Testis (tissue), 2 donors: ENCODE measurements at regions not wholly inside any gene's neighbourhood (a gene's known extent, or its start where the extent isn't known, plus 50 kb on each side); places are given as distances from the start of the nearest gene placed in this dataset.
"Not testable (repeated sequence)": the region's sequence is repeated elsewhere in the genome, so short reads cannot be mapped to it uniquely, and the experiment has no call there.

Source experiments
- DNase-seq: peaks from one replicate; pipeline ENCODE4 v3.0.0-alpha.2; 2019
- H3K27ac ChIP-seq, 2 donors: fragments of 200-600 bp; sonication (generic); one replicate each; pipeline ENCODE4 v1.5.1; 2019
- H3K27me3 ChIP-seq: fragments of 200-600 bp; sonication (generic); one replicate; pipeline ENCODE4 v1.5.1; 2019
- H3K36me3 ChIP-seq: fragments of 200-600 bp; sonication (generic); one replicate; pipeline ENCODE4 v1.5.1; 2017; ENCODE audit warnings: low read depth; ENCODE audit errors: missing control alignments
- H3K4me1 ChIP-seq: fragments of 200-600 bp; sonication (generic); one replicate; pipeline ENCODE4 v1.5.1; 2019
- H3K4me3 ChIP-seq, 2 donors: fragments of 200-600 bp; sonication (generic); one replicate each; pipeline ENCODE4 v1.5.1; 2017 to 2019
- H3K9me3 ChIP-seq: fragments of 200-600 bp; sonication (generic); one replicate; pipeline ENCODE4 v1.5.1; 2017
- POLR2A ChIP-seq: fragments of 450-650 bp; IDR thresholded peaks from one replicate; pipeline ENCODE4 v1.6.1; 2017; ENCODE audit warnings: antibody characterized with exemption, mild to moderate bottlenecking, moderate library complexity
- WGBS, 2 donors: methylation state at CpG; one replicate each; pipeline ENCODE4 v1.1.5; 2018; 5-methylcytosine and 5-hydroxymethylcytosine counted together
- intact Hi-C: fragments of 100-400 bp; cut with DNase I; formaldehyde crosslinking; loops from one replicate; pipeline ENCODE4 v1.15.1; 2023; ENCODE audit warnings: low total_unique reads
- TF ChIP-seq, protein P1 (sequence below), 3 experiments: fragments of 450-650 bp in 2 of 3; fragments of 200-600 bp in 1 of 3; sonication (generic) in 1 of 3; IDR thresholded peaks; one replicate each; pipeline ENCODE4 v1.5.1; 2016 to 2019; ENCODE audit warnings: antibody characterized with exemption in 3 of 3, mild to moderate bottlenecking in 2 of 3, moderate library complexity in 1 of 3

DNA sequence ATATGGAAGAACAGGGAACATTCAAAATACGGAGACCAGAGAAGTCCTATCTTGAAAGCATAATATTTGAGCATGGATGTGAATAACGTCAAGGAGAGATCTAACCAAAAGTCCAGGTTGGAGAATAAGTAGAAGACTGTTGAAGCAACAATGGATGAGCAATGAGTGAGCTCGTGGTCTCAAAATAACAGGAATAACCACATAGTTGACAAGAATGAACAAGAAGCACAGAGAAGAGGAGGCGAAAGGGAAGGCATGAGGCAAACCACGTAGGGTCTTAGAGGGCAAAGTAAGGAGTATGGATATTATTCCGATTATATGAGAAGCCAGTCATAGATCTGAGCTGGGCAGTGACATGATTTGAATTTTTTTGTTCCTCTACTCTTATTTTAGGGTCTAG is 710.2 kb downstream of the BRINP1 start:
- intact Hi-C loops = no loop called here
- Histone ChIP-seq H3K9me3 (no peaks in the 10 kb centered on the region), H3K4me3 (no peak overlapping the region), H3K27ac (no peak overlapping the region), H3K36me3 (no peaks in the 10 kb centered on the region), H3K4me1 (no peaks in the 10 kb centered on the region), H3K27me3 (no peaks in the 10 kb centered on the region)
- WGBS, 2 donors = 81 to 84% methylated on average over 6 of the region's 6 CpGs
- DNase-seq = no peak
- TF ChIP-seq POLR2A = no peak

DNA sequence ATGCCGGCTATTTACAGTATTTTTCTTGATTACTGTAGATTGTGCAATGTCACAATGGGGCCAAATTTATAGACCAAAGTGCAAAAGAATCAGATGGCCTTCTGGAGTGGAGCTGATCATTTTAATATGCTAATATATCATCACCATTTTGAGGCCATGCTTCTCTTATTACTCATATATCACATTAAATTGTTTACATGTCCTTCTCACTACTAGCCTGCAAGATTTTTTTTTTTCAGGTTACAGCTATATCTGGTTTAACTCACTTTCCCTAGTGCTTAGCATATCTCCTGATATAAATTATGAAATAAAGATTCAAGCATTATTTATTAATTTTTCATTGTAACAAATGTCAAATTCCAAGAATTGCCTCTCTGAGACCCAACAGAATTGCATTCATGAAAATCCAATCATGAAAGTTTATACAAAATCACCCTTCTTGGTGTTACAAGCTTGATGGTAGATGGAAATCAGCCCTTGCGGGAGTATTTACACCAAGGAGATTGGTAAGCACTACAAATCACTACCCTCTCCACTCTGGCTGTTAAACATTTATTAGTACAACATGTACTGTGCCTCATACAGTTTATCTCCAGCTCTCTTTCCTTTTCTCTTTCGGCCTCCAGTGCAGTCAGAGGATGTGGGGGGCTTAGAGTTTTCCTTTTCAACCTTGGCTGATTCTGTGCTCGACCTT is 703.9 kb downstream of the BRINP1 start:
- no peak for DNase-seq
- intact Hi-C loops = no loop called here
- H3K27me3 ChIP-seq = no peaks in the 10 kb centered on the region
- H3K4me1 ChIP-seq = peaks cover 5% of the 10 kb centered on the region
- 56 to 69% methylated on average over 4 of the region's 4 CpGs for WGBS, 2 donors
- H3K36me3 ChIP-seq = no peaks in the 10 kb centered on the region
- H3K9me3 ChIP-seq = no peaks in the 10 kb centered on the region
- H3K27ac ChIP-seq = no peak overlapping the region
- TF ChIP-seq, protein P1, sequence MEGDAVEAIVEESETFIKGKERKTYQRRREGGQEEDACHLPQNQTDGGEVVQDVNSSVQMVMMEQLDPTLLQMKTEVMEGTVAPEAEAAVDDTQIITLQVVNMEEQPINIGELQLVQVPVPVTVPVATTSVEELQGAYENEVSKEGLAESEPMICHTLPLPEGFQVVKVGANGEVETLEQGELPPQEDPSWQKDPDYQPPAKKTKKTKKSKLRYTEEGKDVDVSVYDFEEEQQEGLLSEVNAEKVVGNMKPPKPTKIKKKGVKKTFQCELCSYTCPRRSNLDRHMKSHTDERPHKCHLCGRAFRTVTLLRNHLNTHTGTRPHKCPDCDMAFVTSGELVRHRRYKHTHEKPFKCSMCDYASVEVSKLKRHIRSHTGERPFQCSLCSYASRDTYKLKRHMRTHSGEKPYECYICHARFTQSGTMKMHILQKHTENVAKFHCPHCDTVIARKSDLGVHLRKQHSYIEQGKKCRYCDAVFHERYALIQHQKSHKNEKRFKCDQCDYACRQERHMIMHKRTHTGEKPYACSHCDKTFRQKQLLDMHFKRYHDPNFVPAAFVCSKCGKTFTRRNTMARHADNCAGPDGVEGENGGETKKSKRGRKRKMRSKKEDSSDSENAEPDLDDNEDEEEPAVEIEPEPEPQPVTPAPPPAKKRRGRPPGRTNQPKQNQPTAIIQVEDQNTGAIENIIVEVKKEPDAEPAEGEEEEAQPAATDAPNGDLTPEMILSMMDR (IDR thresholded peaks at IDR 0.05) = no peak
- TF ChIP-seq POLR2A = no peak
- H3K4me3 ChIP-seq = no peak overlapping the region

DNA sequence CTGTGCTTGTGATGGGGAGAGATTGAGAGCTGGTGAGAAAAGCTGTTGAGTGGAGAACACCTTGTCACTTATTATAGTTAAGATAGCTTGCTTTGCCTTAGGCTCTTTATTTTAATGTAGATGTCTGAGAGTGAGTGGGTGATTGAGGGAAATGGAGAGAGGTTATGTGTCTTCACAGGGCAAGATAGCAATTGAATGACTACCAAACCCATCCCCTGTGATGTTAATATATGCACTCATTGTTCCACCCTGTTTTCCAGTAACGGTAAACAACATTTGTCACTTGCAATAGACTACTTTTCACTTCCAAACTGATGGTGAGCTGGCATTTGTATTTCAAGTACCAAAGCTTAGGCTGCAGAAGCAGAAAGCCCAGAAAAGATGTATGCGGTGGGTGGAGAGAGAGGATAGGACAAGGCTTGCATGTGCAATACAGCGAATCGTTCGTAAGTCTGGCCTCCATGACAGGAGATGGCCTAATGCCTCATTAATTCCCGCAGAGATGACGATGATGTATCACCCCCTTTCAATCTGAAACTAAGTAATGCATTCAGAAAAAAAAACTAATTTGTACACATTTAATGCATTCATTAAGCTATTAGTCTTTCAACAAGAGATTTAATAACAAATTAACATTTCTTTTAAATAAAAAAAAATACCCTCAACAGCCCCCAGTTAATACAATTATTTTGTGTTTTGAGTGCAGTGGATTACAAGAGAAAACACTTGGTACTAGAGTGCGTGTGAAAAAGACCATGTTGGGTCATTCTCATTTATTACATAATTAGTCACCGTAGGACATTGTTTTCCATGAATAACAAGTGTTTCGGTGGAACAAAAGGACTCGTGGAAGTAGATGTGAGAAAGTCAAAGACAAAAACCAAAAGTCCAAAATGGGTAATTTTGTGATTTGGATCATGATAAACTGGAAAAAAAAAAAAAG is 699.0 kb downstream of the BRINP1 start:
- Histone ChIP-seq H3K36me3 (no peaks in the 10 kb centered on the region), H3K27me3 (no peaks in the 10 kb centered on the region), H3K9me3 (no peaks in the 10 kb centered on the region), H3K4me3 (no peak overlapping the region), H3K27ac (no peak overlapping the region), H3K4me1 (peaks cover 5% of the 10 kb centered on the region)
- WGBS, 2 donors = 84 to 89% methylated on average over 11 of the region's 11 CpGs
- intact Hi-C loops = no loop called here
- TF ChIP-seq, protein P1 (IDR thresholded peaks at IDR 0.05) = no peak
- no peak for TF ChIP-seq POLR2A
- DNase-seq = no peak

DNA sequence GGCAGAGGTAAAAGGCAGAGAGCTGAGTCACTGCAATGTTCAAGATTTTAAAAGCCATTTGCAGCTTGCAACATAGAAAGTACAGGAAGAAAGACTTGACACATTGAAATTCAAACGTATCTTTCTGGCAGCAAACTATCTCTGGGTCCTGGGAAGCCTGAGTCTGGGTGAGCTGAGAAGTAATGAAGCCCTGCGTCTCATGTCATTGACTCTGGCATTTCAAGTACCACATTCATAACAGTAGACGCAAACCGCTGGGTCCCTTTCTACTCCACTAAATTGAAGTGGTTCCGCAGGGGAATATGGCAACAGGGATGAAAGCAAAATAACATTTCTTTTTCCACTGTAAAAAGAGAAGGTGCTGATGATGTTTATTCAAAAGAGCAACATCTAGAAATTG is 694.3 kb downstream of the BRINP1 start:
- no peak overlapping the region for H3K27ac ChIP-seq
- H3K27me3 ChIP-seq = no peaks in the 10 kb centered on the region
- no peaks in the 10 kb centered on the region for H3K36me3 ChIP-seq
- intact Hi-C loops = no loop called here
- TF ChIP-seq POLR2A = no peak
- TF ChIP-seq, protein P1 (IDR thresholded peaks at IDR 0.05) = no peak
- WGBS, 2 donors = 73 to 79% methylated on average over 5 of the region's 5 CpGs
- H3K4me3 ChIP-seq = no peak overlapping the region
- no peaks in the 10 kb centered on the region for H3K9me3 ChIP-seq
- DNase-seq = no peak
- no peaks in the 10 kb centered on the region for H3K4me1 ChIP-seq

DNA sequence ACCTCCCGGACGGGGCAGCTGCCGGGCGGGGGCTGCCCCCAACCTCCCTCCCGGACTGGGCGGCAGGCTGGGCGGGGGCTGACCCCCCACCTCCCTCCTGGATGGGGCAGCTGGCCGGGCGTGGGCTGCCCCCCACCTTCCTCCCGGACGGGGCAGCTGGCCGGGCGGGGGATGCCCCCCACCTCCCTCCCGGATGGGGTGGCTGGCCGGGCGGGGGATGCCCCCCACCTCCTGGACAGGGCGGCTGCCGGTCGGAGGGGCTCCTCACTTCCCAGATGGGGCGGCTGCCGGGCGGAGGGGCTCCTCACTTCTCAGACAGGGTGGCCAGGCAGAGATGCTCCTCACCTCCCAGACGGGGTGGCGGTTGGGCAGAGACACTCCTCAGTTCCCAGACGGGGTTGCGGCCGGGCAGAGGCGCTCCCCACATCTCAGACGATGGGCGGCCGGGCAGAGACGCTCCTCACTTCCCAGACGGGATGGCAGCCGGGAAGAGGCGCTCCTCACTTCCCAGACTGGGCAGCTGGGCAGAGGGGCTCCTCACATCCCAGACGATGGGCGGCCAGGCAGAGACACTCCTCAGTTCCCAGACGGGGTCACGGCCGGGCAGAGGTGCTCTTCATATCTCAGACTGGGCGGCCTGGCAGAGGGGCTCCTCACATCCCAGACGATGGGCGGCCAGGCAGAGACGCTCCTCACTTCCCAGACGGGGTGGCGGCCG is 691.1 kb downstream of the BRINP1 start:
- H3K36me3 ChIP-seq, intact Hi-C loops, H3K4me1 ChIP-seq, H3K27me3 ChIP-seq, DNase-seq, H3K27ac ChIP-seq, H3K9me3 ChIP-seq: not testable (repeated sequence)
- H3K4me3 ChIP-seq = peak overlapping the region in 1 of 2 donors; percentile 12
- 85 to 86% methylated on average over 4 to 37 of the region's 47 CpGs for whole genome bisulfite sequencing, 2 donors
